Tibial nerve (tissue), 4 donors: ENCODE measurements at regions not wholly inside any gene's neighbourhood (a gene's known extent, or its start where the extent isn't known, plus 50 kb on each side); places are given as distances from the start of the nearest gene placed in this dataset.

Source experiments
- DNase-seq, 2 donors: peaks; one replicate each; pipeline ENCODE4 v3.0.0-alpha.2; 2019; ENCODE audit warnings: low spot score in 2 of 2
- H3K27ac ChIP-seq, 4 donors: fragments of 200-600 bp; sonication (generic) in 3 of 4; one replicate each; pipeline ENCODE4 v1.5.1; 2017 to 2019; ENCODE audit warnings: mild to moderate bottlenecking in 1 of 4
- H3K27me3 ChIP-seq, 2 donors: fragments of 200-600 bp; sonication (generic) in 1 of 2; one replicate each; pipeline versions ENCODE4 v1.5.1 to v1.6.0; 2017 to 2019
- H3K36me3 ChIP-seq, 3 donors: fragments of 200-600 bp; sonication (generic); one replicate each; pipeline ENCODE4 v1.5.1; 2018 to 2019
- H3K4me1 ChIP-seq, 4 donors: fragments of 200-600 bp; sonication (generic) in 3 of 4; one replicate each; pipeline ENCODE4 v1.5.1; 2017 to 2019
- H3K4me3 ChIP-seq, 4 donors: fragments of 200-600 bp; sonication (generic) in 3 of 4; one replicate each; pipeline ENCODE4 v1.5.1; 2017 to 2019; ENCODE audit warnings: mild to moderate bottlenecking in 1 of 4, moderate library complexity in 1 of 4
- H3K9me3 ChIP-seq, 4 donors: fragments of 200-600 bp; sonication (generic) in 3 of 4; one replicate each; pipeline ENCODE4 v1.5.1; 2017 to 2019
- EP300 ChIP-seq, 2 donors: sonication (generic); formaldehyde crosslinking; IDR thresholded peaks; one replicate each; pipeline ENCODE4 v1.6.1; 2017; ENCODE audit warnings: antibody characterized with exemption in 2 of 2, mild to moderate bottlenecking in 1 of 2
- POLR2A ChIP-seq, 2 donors: fragments of 450-650 bp; IDR thresholded peaks; one replicate each; pipeline ENCODE4 v1.6.1; 2017; ENCODE audit warnings: antibody characterized with exemption in 2 of 2, mild to moderate bottlenecking in 2 of 2, moderate library complexity in 2 of 2
- WGBS, 2 donors: methylation state at CpG; one replicate each; pipeline ENCODE4 v1.1.5; 2018; 5-methylcytosine and 5-hydroxymethylcytosine counted together
- TF ChIP-seq, protein P1 (sequence below), 5 experiments: fragments of 200-600 bp in 3 of 5; fragments of 450-650 bp in 2 of 5; sonication (generic) in 3 of 5; IDR thresholded peaks; one replicate each; pipeline ENCODE4 v1.5.1; 2016 to 2019; ENCODE audit warnings: antibody characterized with exemption in 5 of 5, mild to moderate bottlenecking in 3 of 5, moderate library complexity in 2 of 5

DNA sequence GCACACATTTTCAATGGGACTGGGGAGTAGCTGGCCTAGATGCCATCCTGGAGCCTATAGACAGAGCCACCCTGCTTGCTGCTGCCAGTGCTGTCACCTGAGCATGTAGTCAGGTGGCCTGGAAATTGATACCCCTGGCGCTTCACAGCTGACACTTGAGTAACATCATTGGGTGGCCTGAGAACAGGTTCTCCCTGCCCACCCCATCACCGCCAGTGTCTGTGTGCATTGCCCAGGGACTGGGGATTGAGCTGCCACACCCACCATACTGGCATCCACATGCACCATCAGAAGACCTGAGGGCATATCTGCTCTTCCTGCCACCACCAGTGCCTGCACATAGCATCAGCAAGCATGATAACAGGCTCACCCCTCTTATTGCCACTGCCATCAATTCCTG lies 1142.9 kb upstream of the PABPC4L start:
- Histone ChIP-seq H3K27ac (no peak overlapping the region), H3K9me3 (peaks cover 0 to 5% (median 0%) of the 10 kb centered on the region in 4 donors), H3K36me3 (no peaks in the 10 kb centered on the region), H3K27me3 (no peaks in the 10 kb centered on the region), H3K4me3 (no peak overlapping the region), H3K4me1 (no peaks in the 10 kb centered on the region)
- no peak for DNase-seq
- no peak for TF ChIP-seq EP300 (IDR thresholded peaks at IDR 0.05)
- TF ChIP-seq, protein P1, sequence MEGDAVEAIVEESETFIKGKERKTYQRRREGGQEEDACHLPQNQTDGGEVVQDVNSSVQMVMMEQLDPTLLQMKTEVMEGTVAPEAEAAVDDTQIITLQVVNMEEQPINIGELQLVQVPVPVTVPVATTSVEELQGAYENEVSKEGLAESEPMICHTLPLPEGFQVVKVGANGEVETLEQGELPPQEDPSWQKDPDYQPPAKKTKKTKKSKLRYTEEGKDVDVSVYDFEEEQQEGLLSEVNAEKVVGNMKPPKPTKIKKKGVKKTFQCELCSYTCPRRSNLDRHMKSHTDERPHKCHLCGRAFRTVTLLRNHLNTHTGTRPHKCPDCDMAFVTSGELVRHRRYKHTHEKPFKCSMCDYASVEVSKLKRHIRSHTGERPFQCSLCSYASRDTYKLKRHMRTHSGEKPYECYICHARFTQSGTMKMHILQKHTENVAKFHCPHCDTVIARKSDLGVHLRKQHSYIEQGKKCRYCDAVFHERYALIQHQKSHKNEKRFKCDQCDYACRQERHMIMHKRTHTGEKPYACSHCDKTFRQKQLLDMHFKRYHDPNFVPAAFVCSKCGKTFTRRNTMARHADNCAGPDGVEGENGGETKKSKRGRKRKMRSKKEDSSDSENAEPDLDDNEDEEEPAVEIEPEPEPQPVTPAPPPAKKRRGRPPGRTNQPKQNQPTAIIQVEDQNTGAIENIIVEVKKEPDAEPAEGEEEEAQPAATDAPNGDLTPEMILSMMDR (IDR thresholded peaks at IDR 0.05): no peak
- WGBS, 2 donors: 86% methylated on average over 1 of the region's 2 CpGs; no CpG with 5 or more reads in 1 of the 2 donors

DNA sequence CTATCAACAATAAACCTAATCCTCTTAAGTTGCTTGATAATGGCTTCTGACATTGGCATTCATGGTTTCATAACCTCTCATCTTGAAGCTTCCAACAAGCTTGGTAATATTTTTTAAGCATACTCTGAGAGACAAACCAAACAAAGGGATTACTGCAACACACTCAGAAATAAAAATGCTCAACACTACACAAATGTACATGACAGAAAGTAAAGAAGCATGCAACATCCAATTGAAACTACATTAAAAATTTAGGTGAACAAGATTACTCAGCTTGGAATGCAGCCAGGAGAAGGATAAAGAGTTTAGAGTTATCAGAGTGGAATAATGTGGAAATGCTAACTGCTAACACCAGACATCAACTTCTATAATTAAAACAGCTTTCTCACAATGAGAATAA lies 1136.6 kb upstream of the PABPC4L start:
- Histone ChIP-seq H3K27ac (no peak overlapping the region), H3K4me1 (no peaks in the 10 kb centered on the region), H3K4me3 (no peak overlapping the region), H3K9me3 (no peaks in the 10 kb centered on the region), H3K27me3 (no peaks in the 10 kb centered on the region), H3K36me3 (no peaks in the 10 kb centered on the region)
- TF ChIP-seq, protein P1 (IDR thresholded peaks at IDR 0.05): no peak
- TF ChIP-seq EP300 (IDR thresholded peaks at IDR 0.05): no peak
- TF ChIP-seq POLR2A (IDR thresholded peaks at IDR 0.05): no peak
- DNase-seq: no peak

DNA sequence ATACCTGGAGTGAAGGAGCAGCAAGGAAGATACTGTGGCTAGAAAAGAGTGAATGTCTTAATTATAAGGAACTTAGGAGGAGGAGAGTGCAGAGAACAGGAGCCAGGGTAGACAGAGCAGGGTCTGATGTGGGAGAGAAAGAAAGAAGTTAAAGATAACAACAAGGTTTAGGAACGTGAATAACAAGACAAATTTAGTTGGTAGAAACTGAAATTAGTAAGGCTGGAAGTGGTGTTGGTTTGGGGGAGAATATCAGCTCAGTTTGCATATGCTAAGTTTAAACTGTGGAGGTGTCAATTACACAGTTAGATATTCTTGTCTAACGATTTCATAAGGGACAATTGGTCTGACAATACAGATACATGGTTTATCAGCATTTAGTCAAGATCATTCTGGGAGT lies 1123.7 kb upstream of the PABPC4L start:
- Histone ChIP-seq H3K9me3 (peaks cover 0 to 4% (median 0%) of the 10 kb centered on the region in 4 donors), H3K4me1 (no peaks in the 10 kb centered on the region), H3K4me3 (no peak overlapping the region), H3K27ac (no peak overlapping the region), H3K27me3 (no peaks in the 10 kb centered on the region), H3K36me3 (no peaks in the 10 kb centered on the region)
- no peak for TF ChIP-seq POLR2A (IDR thresholded peaks at IDR 0.05)
- no peak for TF ChIP-seq EP300 (IDR thresholded peaks at IDR 0.05)
- TF ChIP-seq, protein P1 (IDR thresholded peaks at IDR 0.05): no peak
- DNase-seq: no peak
- WGBS, 2 donors: 54 to 59% methylated on average over 2 of the region's 2 CpGs

DNA sequence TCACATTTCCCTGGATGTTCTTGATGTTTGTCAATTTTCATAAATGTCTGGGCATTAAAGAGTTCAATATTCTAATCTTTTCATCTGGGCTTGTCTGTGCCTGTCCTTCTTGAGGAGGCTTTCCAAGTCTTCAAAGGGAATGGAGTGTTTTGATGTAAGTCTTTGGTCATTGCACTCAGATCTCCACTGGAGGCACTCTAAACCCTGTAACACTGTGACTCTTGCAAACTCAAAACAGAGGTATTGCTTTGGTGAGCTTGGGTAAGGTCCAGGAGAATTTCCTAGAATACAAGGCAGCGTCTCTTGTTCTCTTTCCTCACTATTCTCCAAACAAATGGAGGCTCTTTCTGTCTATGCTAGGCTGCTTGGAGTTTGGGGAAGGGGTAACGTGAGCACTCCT lies 1118.1 kb upstream of the PABPC4L start:
- Histone ChIP-seq H3K4me3 (no peak overlapping the region), H3K27ac (no peak overlapping the region)
- WGBS, 2 donors: 83 to 93% methylated on average over 2 of the region's 2 CpGs

DNA sequence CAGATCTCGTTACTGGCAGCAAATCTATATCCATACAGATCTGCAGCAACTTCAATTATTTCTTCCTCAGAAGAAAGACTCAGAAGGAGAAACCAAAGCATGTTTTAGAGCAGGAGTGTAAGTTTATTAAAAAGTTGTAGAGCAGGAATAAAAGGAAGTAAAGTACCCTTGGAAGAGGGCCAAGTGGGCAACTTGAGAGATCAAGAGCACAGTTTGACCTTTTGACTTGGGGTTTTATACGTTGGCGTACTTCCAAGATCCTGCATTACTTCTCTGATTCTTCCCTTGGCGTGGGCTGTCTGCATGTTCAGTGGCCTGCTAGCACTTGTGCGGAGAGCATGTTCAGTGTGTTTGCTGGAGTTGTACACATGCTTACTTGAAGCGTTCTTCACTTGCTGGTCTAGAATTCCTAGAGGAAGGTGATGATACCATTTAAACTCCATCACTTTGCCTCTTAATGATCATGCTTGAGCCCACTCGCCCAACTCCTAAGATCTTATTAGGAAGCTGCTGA lies 1114.7 kb upstream of the PABPC4L start:
- 61 to 66% methylated on average over 7 of the region's 7 CpGs for whole genome bisulfite sequencing, 2 donors
- H3K4me1 ChIP-seq: no peaks in the 10 kb centered on the region
- no peaks in the 10 kb centered on the region for H3K27me3 ChIP-seq
- no peak for TF ChIP-seq POLR2A (IDR thresholded peaks at IDR 0.05)
- TF ChIP-seq, protein P1 (IDR thresholded peaks at IDR 0.05): no peak
- peaks cover 0 to 2% (median 0%) of the 10 kb centered on the region in 4 donors for H3K9me3 ChIP-seq
- H3K36me3 ChIP-seq: no peaks in the 10 kb centered on the region
- H3K4me3 ChIP-seq: no peak overlapping the region
- DNase-seq: no peak
- H3K27ac ChIP-seq: no peak overlapping the region

More for the DNA sequence above, 1118.1 kb upstream of the PABPC4L start:
- no peaks in the 10 kb centered on the region for H3K27me3 ChIP-seq
- no peak for DNase-seq
- H3K4me1 ChIP-seq: no peaks in the 10 kb centered on the region
- H3K36me3 ChIP-seq: no peaks in the 10 kb centered on the region
- peaks cover 0 to 4% (median 0%) of the 10 kb centered on the region in 4 donors for H3K9me3 ChIP-seq
- TF ChIP-seq EP300 (IDR thresholded peaks at IDR 0.05): no peak
- TF ChIP-seq, protein P1 (IDR thresholded peaks at IDR 0.05): no peak
- TF ChIP-seq POLR2A (IDR thresholded peaks at IDR 0.05): no peak
